DOHH2 (cell line): ENCODE measurements at regions not wholly inside any gene's neighbourhood (a gene's known extent, or its start where the extent isn't known, plus 50 kb on each side); places are given as distances from the start of the nearest gene placed in this dataset.

ENCODE experiments used
- EZH2phosphoT487 ChIP-seq: fragments of 200-600 bp; sonication (generic); IDR thresholded peaks from 2 replicates; pipeline ENCODE4 v1.6.1; 2017; ENCODE audit warnings: borderline replicate concordance, mild to moderate bottlenecking, antibody characterized with exemption, low read length, moderate library complexity, mixed read lengths
- TF ChIP-seq, protein P1 (sequence below): fragments of 200-600 bp; sonication (generic); IDR thresholded peaks from one replicate; pipeline ENCODE4 v1.5.1; 2014; ENCODE audit warnings: antibody characterized with exemption, mild to moderate bottlenecking, low read depth, low read length; ENCODE audit not compliant: poor library complexity, severe bottlenecking

DNA sequence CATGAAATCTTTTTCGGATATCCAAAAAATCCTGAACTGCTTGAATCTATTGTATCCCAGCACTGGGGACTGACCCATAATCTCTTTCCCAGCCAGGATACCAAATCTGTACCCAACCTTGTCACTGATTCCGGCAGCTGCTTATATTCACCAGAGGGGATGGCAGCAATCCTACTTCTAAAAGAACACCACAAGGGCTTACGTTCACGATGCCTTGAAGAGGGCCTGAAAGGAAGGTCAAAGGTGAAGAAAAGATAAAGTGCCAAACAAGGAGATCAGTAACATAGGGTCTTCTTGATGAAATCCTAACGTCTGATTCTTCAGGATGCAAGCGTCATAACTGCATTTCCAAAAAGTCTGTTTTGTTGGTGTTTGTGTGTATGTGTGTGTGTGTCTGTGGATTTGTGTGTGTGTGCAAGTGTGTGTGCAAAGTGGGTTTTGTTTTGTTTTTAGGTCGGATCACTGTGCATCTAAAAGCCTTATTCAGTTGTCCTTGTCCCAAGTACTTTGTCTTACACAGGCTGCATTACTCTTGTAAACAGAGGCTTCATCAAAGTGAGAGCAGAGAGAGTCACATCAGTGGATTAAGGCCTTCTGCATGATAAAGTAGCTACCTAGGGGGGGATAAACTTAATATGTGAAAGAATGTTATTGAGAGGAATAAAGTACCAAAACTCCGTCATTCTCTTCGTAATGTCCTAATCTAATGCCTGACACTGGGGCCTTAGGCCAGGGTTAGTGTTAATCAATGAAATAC, 179.3 kb downstream of the BARHL2 start:
- TF ChIP-seq, protein P1, sequence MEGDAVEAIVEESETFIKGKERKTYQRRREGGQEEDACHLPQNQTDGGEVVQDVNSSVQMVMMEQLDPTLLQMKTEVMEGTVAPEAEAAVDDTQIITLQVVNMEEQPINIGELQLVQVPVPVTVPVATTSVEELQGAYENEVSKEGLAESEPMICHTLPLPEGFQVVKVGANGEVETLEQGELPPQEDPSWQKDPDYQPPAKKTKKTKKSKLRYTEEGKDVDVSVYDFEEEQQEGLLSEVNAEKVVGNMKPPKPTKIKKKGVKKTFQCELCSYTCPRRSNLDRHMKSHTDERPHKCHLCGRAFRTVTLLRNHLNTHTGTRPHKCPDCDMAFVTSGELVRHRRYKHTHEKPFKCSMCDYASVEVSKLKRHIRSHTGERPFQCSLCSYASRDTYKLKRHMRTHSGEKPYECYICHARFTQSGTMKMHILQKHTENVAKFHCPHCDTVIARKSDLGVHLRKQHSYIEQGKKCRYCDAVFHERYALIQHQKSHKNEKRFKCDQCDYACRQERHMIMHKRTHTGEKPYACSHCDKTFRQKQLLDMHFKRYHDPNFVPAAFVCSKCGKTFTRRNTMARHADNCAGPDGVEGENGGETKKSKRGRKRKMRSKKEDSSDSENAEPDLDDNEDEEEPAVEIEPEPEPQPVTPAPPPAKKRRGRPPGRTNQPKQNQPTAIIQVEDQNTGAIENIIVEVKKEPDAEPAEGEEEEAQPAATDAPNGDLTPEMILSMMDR, result no peak
- TF ChIP-seq EZH2phosphoT487, result no peak
